Mesodermal cell (in vitro differentiated cells): ENCODE measurements at regions not wholly inside any gene's neighbourhood (a gene's known extent, or its start where the extent isn't known, plus 50 kb on each side); places are given as distances from the start of the nearest gene placed in this dataset.

ENCODE experiments used
- H3K27ac ChIP-seq: 2 replicates; pipeline ENCODE4 v1.7.0; 2013; ENCODE audit warnings: mild to moderate bottlenecking, low read depth, low read length, moderate library complexity; ENCODE audit not compliant: severe bottlenecking
- H3K36me3 ChIP-seq: 2 replicates; pipeline ENCODE4 v1.7.1; 2013; ENCODE audit warnings: mild to moderate bottlenecking, low read length, moderate library complexity; ENCODE audit not compliant: control insufficient read depth, insufficient read depth
- H3K4me1 ChIP-seq: one replicate; pipeline ENCODE4 v1.7.1; 2013; ENCODE audit warnings: mild to moderate bottlenecking, low read length; ENCODE audit not compliant: insufficient read depth, control insufficient read depth, poor library complexity, severe bottlenecking
- H3K4me3 ChIP-seq: 2 replicates; pipeline ENCODE4 v1.7.0; 2013; ENCODE audit warnings: low read length, control low read depth, mild to moderate bottlenecking; ENCODE audit not compliant: insufficient read depth, poor library complexity, severe bottlenecking; ENCODE audit errors: extremely low read depth
- H3K9me3 ChIP-seq: 2 replicates; pipeline ENCODE4 v1.7.1; 2013; ENCODE audit warnings: mild to moderate bottlenecking, low read length, moderate library complexity; ENCODE audit not compliant: control insufficient read depth
- WGBS, 2 experiments: methylation state at CpG; one replicate each; pipeline ENCODE4 v1.1.5; 2013; ENCODE audit warnings: missing lambda C conversion rate in 2 of 2; ENCODE audit not compliant: insufficient coverage in 2 of 2; 5-methylcytosine and 5-hydroxymethylcytosine counted together

GRCh38 chr3:177530908-177531307 lies 333.6 kb upstream of the TBL1XR1 start:
- no peak overlapping the region for H3K27ac ChIP-seq
- no peaks in the 10 kb centered on the region for H3K36me3 ChIP-seq
- no peak overlapping the region for H3K4me3 ChIP-seq
- H3K4me1 ChIP-seq = no peaks in the 10 kb centered on the region
- 93 to 98% methylated on average over 3 to 5 of the region's 5 CpGs for WGBS, 2 experiments
- H3K9me3 ChIP-seq = no peaks in the 10 kb centered on the region

GRCh38 chr3:177536873-177537272 lies 339.6 kb upstream of the TBL1XR1 start:
- Histone ChIP-seq H3K4me1 (peaks cover 14% of the 10 kb centered on the region), H3K9me3 (no peaks in the 10 kb centered on the region), H3K36me3 (no peaks in the 10 kb centered on the region), H3K27ac (no peak overlapping the region), H3K4me3 (no peak overlapping the region)
- WGBS, 2 experiments = 94% methylated on average over 2 of the region's 2 CpGs; no CpG with 5 or more reads in 1 of the 2 experiments

- peaks cover 14% of the 10 kb centered on the region for H3K4me1 ChIP-seq
- no peak overlapping the region for H3K27ac ChIP-seq
- H3K9me3 ChIP-seq = no peaks in the 10 kb centered on the region
- no peaks in the 10 kb centered on the region for H3K36me3 ChIP-seq
- H3K4me3 ChIP-seq = no peak overlapping the region
- WGBS, 2 experiments = 86% methylated on average over 1 of the region's 1 CpG; no CpG with 5 or more reads in 1 of the 2 experiments
Measured at GRCh38 chr3:177537612-177538011, 340.3 kb upstream of the TBL1XR1 start.

GRCh38 chr3:177538048-177538749 lies 340.9 kb upstream of the TBL1XR1 start:
- Histone ChIP-seq H3K4me3 (no peak overlapping the region), H3K36me3 (no peaks in the 10 kb centered on the region), H3K4me1 (peaks cover 14% of the 10 kb centered on the region), H3K27ac (no peak overlapping the region), H3K9me3 (no peaks in the 10 kb centered on the region)
- WGBS, 2 experiments = 17 to 50% methylated on average over 1 of the region's 4 CpGs

- H3K27ac ChIP-seq = no peak overlapping the region
- peaks cover 14% of the 10 kb centered on the region for H3K4me1 ChIP-seq
- H3K4me3 ChIP-seq = no peak overlapping the region
- 83 to 91% methylated on average over 5 to 6 of the region's 9 CpGs for WGBS, 2 experiments
- no peaks in the 10 kb centered on the region for H3K9me3 ChIP-seq
- no peaks in the 10 kb centered on the region for H3K36me3 ChIP-seq
Measured at GRCh38 chr3:177538750-177539730, 341.8 kb upstream of the TBL1XR1 start.

- H3K27ac ChIP-seq = no peak overlapping the region
- H3K4me3 ChIP-seq = no peak overlapping the region
- H3K9me3 ChIP-seq = no peaks in the 10 kb centered on the region
- no peaks in the 10 kb centered on the region for H3K36me3 ChIP-seq
- WGBS, 2 experiments = 72 to 91% methylated on average over 3 to 4 of the region's 4 CpGs
- peaks cover 14% of the 10 kb centered on the region for H3K4me1 ChIP-seq
Measured at GRCh38 chr3:177541541-177541940, 344.3 kb upstream of the TBL1XR1 start.

GRCh38 chr3:177545964-177546363 lies 348.7 kb upstream of the TBL1XR1 start:
- Histone ChIP-seq H3K9me3 (no peaks in the 10 kb centered on the region), H3K36me3 (no peaks in the 10 kb centered on the region)
- 100% methylated on average over 2 of the region's 3 CpGs for WGBS, 2 experiments

GRCh38 chr3:177547711-177548350 lies 350.5 kb upstream of the TBL1XR1 start:
- H3K9me3 ChIP-seq = no peaks in the 10 kb centered on the region
- 93 to 95% methylated on average over 2 to 4 of the region's 13 CpGs for WGBS, 2 experiments
- H3K36me3 ChIP-seq = no peaks in the 10 kb centered on the region
- no peak overlapping the region for H3K4me3 ChIP-seq
- H3K27ac ChIP-seq = no peak overlapping the region
- H3K4me1 ChIP-seq = no peaks in the 10 kb centered on the region

More at GRCh38 chr3:177545964-177546363, 348.7 kb upstream of the TBL1XR1 start:
- H3K4me1 ChIP-seq = no peaks in the 10 kb centered on the region
- H3K27ac ChIP-seq = no peak overlapping the region
- H3K4me3 ChIP-seq = no peak overlapping the region

GRCh38 chr3:177550667-177551066 lies 353.4 kb upstream of the TBL1XR1 start:
- Histone ChIP-seq H3K4me1 (no peaks in the 10 kb centered on the region), H3K4me3 (no peak overlapping the region), H3K36me3 (no peaks in the 10 kb centered on the region), H3K9me3 (no peaks in the 10 kb centered on the region), H3K27ac (no peak overlapping the region)
- no CpG with 5 or more reads among the region's 1 CpG for WGBS, 2 experiments

GRCh38 chr3:177551431-177551836 lies 354.2 kb upstream of the TBL1XR1 start:
- no peak overlapping the region for H3K4me3 ChIP-seq
- no peak overlapping the region for H3K27ac ChIP-seq
- H3K4me1 ChIP-seq = no peaks in the 10 kb centered on the region
- H3K9me3 ChIP-seq = no peaks in the 10 kb centered on the region
- 80 to 96% methylated on average over 1 to 3 of the region's 4 CpGs for WGBS, 2 experiments
- H3K36me3 ChIP-seq = no peaks in the 10 kb centered on the region
